IPS DF 6.9 (cell line): ENCODE measurements at regions not wholly inside any gene's neighbourhood (a gene's known extent, or its start where the extent isn't known, plus 50 kb on each side); places are given as distances from the start of the nearest gene placed in this dataset.

ENCODE experiments used
- DNase-seq: peaks from one replicate; pipeline ENCODE4 v3.0.0-alpha.2; 2013; ENCODE audit warnings: low read depth, low spot score
- H3K27ac ChIP-seq: one replicate; pipeline ENCODE4 v1.5.1; 2013; ENCODE audit warnings: low read length, control low read depth
- H3K27me3 ChIP-seq: 2 replicates; pipeline ENCODE4 v1.6.1; 2013; ENCODE audit warnings: mild to moderate bottlenecking, low read length; ENCODE audit not compliant: control insufficient read depth, insufficient read depth
- H3K36me3 ChIP-seq: 2 replicates; pipeline ENCODE4 v1.6.1; 2013; ENCODE audit warnings: low read length; ENCODE audit not compliant: control insufficient read depth, insufficient read depth
- H3K4me1 ChIP-seq: 2 replicates; pipeline ENCODE4 v1.6.1; 2013; ENCODE audit warnings: low read length; ENCODE audit not compliant: control insufficient read depth, insufficient read depth
- H3K4me3 ChIP-seq: 2 replicates; pipeline ENCODE4 v1.5.1; 2013; ENCODE audit warnings: mild to moderate bottlenecking, low read length
- H3K9me3 ChIP-seq: 2 replicates; pipeline ENCODE4 v1.6.1; 2013; ENCODE audit warnings: low read length, inconsistent platforms; ENCODE audit not compliant: control insufficient read depth, insufficient read depth
- WGBS: extraction: QIAGEN DNeasy Blood & Tissue Kit; methylation state at CpG from one replicate; pipeline ENCODE4 v1.1.7; 2013; ENCODE audit warnings: mixed read lengths, missing lambda C conversion rate; ENCODE audit not compliant: insufficient read length, insufficient coverage; 5-methylcytosine and 5-hydroxymethylcytosine counted together

DNA sequence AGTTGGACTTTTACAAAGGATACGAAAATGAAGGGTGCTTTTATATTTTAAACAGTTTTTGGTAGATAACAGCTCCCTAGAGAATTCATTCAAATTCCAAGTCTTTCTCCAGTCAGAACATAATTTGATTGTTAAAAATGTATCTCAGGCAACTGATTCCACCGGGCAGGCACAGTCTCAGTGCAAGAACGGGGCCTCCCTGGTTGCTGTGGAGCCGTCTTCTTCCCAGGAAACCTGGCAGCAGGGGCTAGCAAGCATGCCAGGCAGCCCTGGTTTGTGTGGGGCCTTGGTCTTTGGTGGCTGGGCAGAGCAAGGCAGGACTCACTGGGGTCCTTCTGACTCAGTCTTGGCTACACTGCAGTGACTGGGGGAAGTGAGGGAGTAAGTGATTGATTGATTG lies 143.5 kb downstream of the NXNL2 start:
- DNase-seq = no peak
- Histone ChIP-seq H3K27ac (no peak overlapping the region), H3K9me3 (no peaks in the 10 kb centered on the region), H3K36me3 (no peaks in the 10 kb centered on the region), H3K4me1 (no peaks in the 10 kb centered on the region), H3K4me3 (no peak overlapping the region), H3K27me3 (no peaks in the 10 kb centered on the region)
- WGBS = no CpG with 5 or more reads among the region's 4 CpGs

DNA sequence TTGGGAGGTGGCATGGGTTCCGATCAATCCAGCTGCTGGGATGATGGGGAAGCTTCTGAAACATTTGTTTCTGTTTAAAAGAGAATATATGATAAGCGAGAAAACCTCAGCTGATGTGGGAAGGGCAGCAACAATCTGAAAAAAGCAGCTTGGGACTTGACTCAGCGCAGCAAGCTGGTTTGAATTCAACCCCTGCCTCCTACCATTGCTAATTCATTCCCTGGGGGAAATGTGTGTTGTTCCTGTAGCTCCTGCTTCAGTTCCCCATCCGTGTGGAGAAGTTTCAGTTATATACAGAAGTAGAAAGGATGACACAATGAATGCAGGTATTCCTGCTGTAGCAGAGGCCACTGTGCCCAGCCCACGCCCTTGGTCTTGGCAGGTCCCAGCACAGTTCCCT lies 145.1 kb downstream of the NXNL2 start:
- Histone ChIP-seq H3K4me3 (no peak overlapping the region), H3K4me1 (no peaks in the 10 kb centered on the region), H3K9me3 (no peaks in the 10 kb centered on the region), H3K27me3 (no peaks in the 10 kb centered on the region), H3K27ac (no peak overlapping the region), H3K36me3 (no peaks in the 10 kb centered on the region)
- WGBS = no CpG with 5 or more reads among the region's 5 CpGs
- no peak for DNase-seq

DNA sequence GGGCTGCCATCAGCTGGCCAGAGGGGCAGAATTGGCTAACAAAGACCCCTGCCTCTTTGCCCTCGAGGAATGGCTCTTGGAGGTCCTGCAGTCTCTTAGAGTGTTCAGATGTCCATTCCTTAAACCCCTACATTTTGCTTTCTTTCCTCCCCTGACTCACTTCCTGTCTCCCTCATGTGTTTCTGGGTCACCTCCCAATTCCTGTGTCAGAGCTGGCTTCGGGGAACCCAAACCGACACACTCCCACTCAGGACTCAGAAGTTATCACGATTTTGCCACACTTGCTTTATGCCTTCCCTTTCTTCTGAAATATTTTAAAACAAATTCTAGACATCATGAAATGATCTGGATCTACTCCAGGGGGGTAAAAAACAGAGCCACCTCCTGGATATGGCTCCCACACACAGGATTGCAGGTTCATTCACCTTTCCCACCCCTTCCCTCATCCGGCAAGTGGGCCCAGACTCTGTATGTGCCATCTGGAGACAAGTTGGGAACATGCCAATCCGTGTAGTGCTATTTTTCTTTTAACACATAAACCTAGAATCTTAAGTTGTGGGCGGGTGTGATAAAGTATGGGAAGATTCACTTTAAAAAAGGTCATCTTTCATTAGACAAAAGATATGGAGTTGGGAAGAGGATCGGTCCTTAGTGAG lies 145.7 kb downstream of the NXNL2 start:
- no CpG with 5 or more reads among the region's 8 CpGs for WGBS
- Histone ChIP-seq H3K36me3 (no peaks in the 10 kb centered on the region), H3K4me3 (no peak overlapping the region), H3K27me3 (no peaks in the 10 kb centered on the region), H3K9me3 (no peaks in the 10 kb centered on the region), H3K27ac (no peak overlapping the region), H3K4me1 (no peaks in the 10 kb centered on the region)
- no peak for DNase-seq

DNA sequence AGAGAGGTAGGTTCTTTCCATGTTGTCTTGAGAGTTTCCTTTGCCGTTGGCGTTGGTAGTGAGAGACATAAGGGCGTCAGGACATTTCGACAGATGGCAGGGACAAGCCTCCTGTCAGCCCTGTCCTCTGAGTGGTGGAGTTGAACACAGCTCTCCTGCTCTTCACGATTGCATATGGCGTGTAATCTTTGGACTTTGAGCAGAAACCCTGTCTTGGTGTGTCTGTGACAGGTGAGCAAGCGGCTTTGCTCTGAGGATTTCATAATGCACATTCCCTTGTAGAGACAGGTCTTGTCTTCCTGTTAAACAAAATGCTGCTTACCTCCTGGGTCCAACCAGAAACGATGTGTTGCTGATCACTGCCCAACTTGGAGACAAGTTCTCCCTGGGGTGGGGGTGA lies 146.5 kb downstream of the NXNL2 start:
- WGBS = no CpG with 5 or more reads among the region's 8 CpGs
- no peaks in the 10 kb centered on the region for H3K27me3 ChIP-seq

DNA sequence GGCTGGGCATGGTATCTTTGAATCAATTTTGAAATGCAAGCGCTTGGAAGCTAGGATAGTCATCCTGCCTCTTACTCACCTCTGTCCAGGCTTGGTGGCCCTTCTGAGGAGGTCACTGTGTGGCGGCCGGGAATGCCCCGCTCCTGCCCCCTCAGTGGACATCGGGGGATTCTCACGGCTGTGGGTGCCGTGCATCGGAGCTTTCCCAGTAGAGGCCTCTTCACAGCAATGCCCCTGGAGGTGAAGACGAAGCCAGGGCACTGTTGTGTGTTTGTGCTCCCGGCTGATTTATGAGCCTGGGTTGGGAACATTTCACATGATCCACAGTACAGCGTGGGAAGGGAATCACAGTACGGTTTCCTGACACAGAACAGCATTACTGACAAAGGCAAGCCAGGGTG lies 147.5 kb downstream of the NXNL2 start:
- Histone ChIP-seq H3K36me3 (no peaks in the 10 kb centered on the region), H3K4me3 (no peak overlapping the region), H3K27me3 (no peaks in the 10 kb centered on the region), H3K27ac (no peak overlapping the region), H3K9me3 (no peaks in the 10 kb centered on the region), H3K4me1 (no peaks in the 10 kb centered on the region)
- no CpG with 5 or more reads among the region's 12 CpGs for WGBS
- no peak for DNase-seq

More for the DNA sequence above, 146.5 kb downstream of the NXNL2 start:
- Histone ChIP-seq H3K4me3 (no peak overlapping the region), H3K36me3 (no peaks in the 10 kb centered on the region), H3K9me3 (no peaks in the 10 kb centered on the region), H3K4me1 (no peaks in the 10 kb centered on the region), H3K27ac (no peak overlapping the region)
- DNase-seq = no peak

DNA sequence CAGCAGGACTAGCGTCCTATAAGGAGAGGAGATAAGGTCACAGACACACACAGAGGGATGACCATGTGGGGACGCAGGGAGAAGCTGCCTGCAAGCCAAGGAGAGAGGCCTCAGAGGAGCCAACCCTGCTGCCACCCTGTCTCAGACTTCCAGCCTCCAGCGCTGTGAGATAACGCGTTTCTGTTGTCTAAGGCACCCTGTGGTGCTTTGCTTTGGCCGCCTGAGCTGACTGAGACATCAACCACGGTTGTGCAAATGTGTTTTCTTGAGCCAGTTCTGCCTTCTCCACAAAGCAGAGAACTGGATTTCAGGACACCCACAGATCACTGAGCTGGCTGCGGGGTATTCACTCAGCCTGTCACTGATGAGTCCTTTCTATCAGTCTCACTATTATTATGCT lies 149.1 kb downstream of the NXNL2 start:
- no peaks in the 10 kb centered on the region for H3K27me3 ChIP-seq

DNA sequence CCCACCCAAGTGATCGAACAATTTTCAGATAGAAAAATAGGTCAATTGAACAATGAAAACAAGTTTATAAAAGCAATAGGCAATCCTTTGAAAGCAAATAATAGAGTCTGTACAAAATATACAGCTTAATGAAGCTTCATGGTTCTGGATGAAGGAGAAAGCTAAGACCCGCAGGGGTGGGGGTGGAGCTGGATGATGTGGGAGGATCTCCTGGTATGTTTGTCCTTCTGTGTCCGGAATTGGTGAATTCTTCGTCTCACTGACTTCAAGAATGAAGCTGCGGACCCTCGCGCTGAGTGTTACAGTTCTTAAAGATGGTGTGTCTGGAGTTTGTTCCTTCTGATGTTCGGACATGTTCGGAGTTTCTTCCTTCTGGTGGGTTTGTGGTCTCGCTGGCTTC lies 149.9 kb downstream of the NXNL2 start:
- Histone ChIP-seq H3K27ac (no peak overlapping the region), H3K27me3 (no peaks in the 10 kb centered on the region), H3K4me3 (no peak overlapping the region), H3K4me1 (no peaks in the 10 kb centered on the region), H3K36me3 (no peaks in the 10 kb centered on the region), H3K9me3 (no peaks in the 10 kb centered on the region)
- WGBS = no CpG with 5 or more reads among the region's 10 CpGs
- DNase-seq = no peak

More for the DNA sequence above, 149.1 kb downstream of the NXNL2 start:
- no CpG with 5 or more reads among the region's 8 CpGs for WGBS
- Histone ChIP-seq H3K4me3 (no peak overlapping the region), H3K4me1 (no peaks in the 10 kb centered on the region), H3K27ac (no peak overlapping the region), H3K9me3 (no peaks in the 10 kb centered on the region), H3K36me3 (no peaks in the 10 kb centered on the region)
- DNase-seq = no peak

DNA sequence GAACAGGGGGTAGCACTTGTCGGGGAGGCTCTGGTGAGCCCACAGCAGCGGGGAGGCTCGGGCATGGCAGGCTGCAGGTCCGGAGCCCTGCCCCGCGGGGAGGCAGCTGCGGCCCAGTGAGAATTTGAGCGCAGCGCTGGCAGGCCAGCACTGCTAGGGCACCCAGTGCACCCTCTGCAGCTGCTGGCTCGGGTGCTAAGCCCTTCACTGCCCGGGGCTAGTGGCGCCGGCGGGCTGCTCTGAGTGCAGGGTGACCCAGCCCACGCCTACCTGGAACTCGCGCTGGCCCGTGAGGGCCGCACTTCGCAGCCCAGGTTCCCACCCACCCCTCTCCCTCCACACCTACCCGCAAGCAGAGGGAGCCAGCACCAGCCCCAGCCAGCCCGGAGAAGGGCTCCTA lies 151.0 kb downstream of the NXNL2 start:
- Histone ChIP-seq H3K36me3 (no peaks in the 10 kb centered on the region), H3K27me3 (no peaks in the 10 kb centered on the region), H3K4me3 (no peak overlapping the region), H3K9me3 (no peaks in the 10 kb centered on the region), H3K4me1 (no peaks in the 10 kb centered on the region), H3K27ac (no peak overlapping the region)
- DNase-seq = no peak
- no CpG with 5 or more reads among the region's 22 CpGs for WGBS

DNA sequence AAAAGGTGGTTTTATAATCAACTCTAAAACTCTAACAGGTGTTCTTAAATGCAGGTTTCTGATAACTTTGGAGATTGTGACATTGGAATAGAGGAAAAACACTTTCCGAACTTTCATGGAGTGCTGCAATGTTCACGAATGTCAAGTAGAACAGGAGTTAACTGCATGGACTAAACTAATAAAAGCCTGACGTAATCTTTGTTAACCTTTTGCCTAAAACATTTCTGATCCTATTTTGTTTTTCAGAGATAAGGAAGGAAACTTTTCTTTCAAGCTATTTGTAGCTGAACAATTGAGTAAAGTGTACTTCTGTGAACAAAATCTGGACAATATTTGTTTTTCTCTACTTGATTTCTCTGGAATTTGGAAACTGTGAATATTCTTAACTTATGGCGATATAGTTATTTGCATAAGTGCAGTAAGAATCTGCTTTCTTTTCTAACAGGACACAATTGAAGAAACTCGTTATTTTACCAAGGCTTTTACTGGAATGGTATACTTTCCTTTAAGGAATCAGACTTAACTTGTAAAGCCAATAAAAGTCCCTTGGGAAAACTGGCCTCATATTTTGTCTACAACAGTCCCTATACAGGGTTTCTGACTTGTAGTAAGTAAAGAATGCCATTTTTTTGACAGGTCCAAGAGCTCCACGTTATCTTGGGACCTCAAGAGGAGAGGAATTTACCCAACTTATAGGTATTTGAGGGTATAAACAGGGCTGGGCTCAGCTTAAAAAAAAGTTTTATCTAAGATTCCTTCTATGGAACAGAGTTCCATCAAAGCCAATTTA lies 154.7 kb downstream of the NXNL2 start:
- no peaks in the 10 kb centered on the region for H3K9me3 ChIP-seq
- no peaks in the 10 kb centered on the region for H3K36me3 ChIP-seq
- H3K27me3 ChIP-seq = no peaks in the 10 kb centered on the region
- H3K4me3 ChIP-seq = no peak overlapping the region
- H3K27ac ChIP-seq = no peak overlapping the region
- no peak for DNase-seq
- no peaks in the 10 kb centered on the region for H3K4me1 ChIP-seq
- no CpG with 5 or more reads among the region's 6 CpGs for WGBS

DNA sequence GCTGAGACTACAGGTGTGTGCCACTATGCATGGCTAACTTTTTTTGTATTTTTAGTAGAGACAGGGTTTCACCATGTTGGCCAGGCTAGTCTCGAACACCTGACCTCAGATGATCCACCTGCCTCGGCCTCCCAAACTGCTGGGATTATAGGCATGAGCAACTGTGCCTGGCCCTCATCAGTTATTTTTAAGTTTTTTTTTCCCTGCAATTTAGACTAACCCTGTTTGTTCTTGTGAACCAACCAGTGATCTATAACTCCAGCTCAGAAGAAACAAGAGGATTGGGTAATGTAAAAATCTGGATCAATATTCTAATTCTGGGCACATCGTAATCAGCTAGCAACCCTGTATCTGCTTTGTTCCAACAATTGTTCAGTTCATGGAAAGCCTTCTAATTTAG lies 155.7 kb downstream of the NXNL2 start:
- Histone ChIP-seq H3K27me3 (no peaks in the 10 kb centered on the region), H3K36me3 (no peaks in the 10 kb centered on the region), H3K27ac (no peak overlapping the region), H3K4me3 (no peak overlapping the region), H3K9me3 (no peaks in the 10 kb centered on the region), H3K4me1 (no peaks in the 10 kb centered on the region)
- no CpG with 5 or more reads among the region's 3 CpGs for WGBS
- no peak for DNase-seq

DNA sequence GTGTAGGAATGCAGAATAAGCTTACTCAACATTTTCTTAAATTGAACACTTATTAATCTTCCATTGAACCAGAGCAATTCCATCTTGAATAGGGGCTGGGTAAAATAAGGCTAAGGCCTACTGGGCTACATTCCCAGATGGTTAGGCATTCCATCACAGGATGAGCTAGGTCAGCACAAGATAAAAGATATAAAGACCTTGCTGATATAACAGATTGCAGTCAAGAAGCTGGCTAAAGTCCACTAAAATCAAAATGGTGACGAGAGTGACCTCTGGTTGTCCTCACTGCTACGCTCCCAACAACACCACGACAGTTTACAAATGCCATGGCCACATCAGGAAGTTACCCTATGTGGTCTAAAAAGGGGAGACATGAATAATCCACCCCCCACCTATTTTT lies 156.1 kb downstream of the NXNL2 start:
- Histone ChIP-seq H3K9me3 (no peaks in the 10 kb centered on the region), H3K27me3 (no peaks in the 10 kb centered on the region), H3K4me3 (no peak overlapping the region), H3K4me1 (no peaks in the 10 kb centered on the region), H3K27ac (no peak overlapping the region), H3K36me3 (no peaks in the 10 kb centered on the region)
- DNase-seq = no peak
- WGBS = no CpG with 5 or more reads among the region's 3 CpGs
